HCT116 (cell line): ENCODE measurements at regions not wholly inside any gene's neighbourhood (a gene's known extent, or its start where the extent isn't known, plus 50 kb on each side); places are given as distances from the start of the nearest gene placed in this dataset.

ENCODE experiments used
- ATAC-seq: fragments of 200-7000 bp; cut with Tn5 transposase; 2 replicates; pipeline ENCODE4 v1.9.1; 2020; ENCODE audit warnings: mild to moderate bottlenecking, moderate library complexity
- BruUV-seq: library from RNA; stranded (reverse); fragments of 400-500 nt; replicated peaks from 2 replicates; lab custom pipeline; 2021; lab: Mats Ljungman, UMichigan
- CTCF ChIA-PET: fragments of 300-600 bp; sonication (Branson Sonifier 250); formaldehyde crosslinking; loops from one replicate; lab custom pipeline; 2021; ENCODE audit warnings: antibody characterized with exemption; lab: Charles Lee
- POLR2A ChIA-PET: fragments of 300-600, 350-600 bp; sonication (Branson Sonifier 250); formaldehyde crosslinking; loops from one replicate; lab custom pipeline; 2021; ENCODE audit warnings: antibody characterized with exemption; lab: Charles Lee
- RAD21 ChIA-PET, 2 experiments: fragments of 300-600 bp; sonication (Branson Sonifier 250); formaldehyde crosslinking; loops; one replicate each; lab custom pipeline; 2023; ENCODE audit warnings: low total read pairs in 2 of 2; ENCODE audit not compliant: uncharacterized antibody in 2 of 2, unreplicated experiment in 2 of 2, low non-redundant PET in 1 of 2; lab: Charles Lee
- DNase-seq: peaks from one replicate; pipeline ENCODE4 v3.0.0-alpha.2; 2010; ENCODE audit warnings: low read depth, low spot score
- H2AFZ ChIP-seq: fragments of 200-600 bp; shearing (Covaris generic), sonication (generic); 2 replicates; pipeline ENCODE4 v1.6.1; 2017; ENCODE audit warnings: low read depth, mixed run types, mixed read lengths, antibody characterized with exemption, low read length; ENCODE audit not compliant: poor library complexity, severe bottlenecking
- H3K27ac ChIP-seq: 2 replicates; pipeline ENCODE4 v1.5.1; 2012; ENCODE audit warnings: low read depth, low read length
- H3K27me3 ChIP-seq: fragments of 200-600 bp; sonication (generic); 2 replicates; pipeline ENCODE4 v1.6.1; 2016; ENCODE audit warnings: mixed run types, low read length, mixed read lengths; ENCODE audit not compliant: insufficient read depth
- H3K36me3 ChIP-seq, 2 experiments: fragments of 200-500 bp in 1 of 2; fragments of 200-600 bp in 1 of 2; sonication (Bioruptor generic) in 1 of 2; sonication (generic) in 1 of 2; 2 replicates each; pipeline versions ENCODE4 v1.5.1 to v1.6.1; 2014 to 2016; ENCODE audit warnings: low read length in 2 of 2, inconsistent platforms in 1 of 2, mixed read lengths in 1 of 2, mixed run types in 1 of 2; ENCODE audit not compliant: insufficient read depth in 2 of 2, control insufficient read depth in 1 of 2
- H3K4me1 ChIP-seq, 2 experiments: fragments of 200-600 bp in 1 of 2; sonication (generic) in 1 of 2; 2 replicates each; pipeline versions ENCODE4 v1.5.1 to v1.6.1; 2012 to 2017; ENCODE audit warnings: low read length in 2 of 2, inconsistent platforms in 1 of 2, mild to moderate bottlenecking in 1 of 2, mixed read lengths in 1 of 2, mixed run types in 1 of 2, moderate library complexity in 1 of 2; ENCODE audit not compliant: insufficient read depth in 2 of 2, control insufficient read depth in 1 of 2
- H3K4me2 ChIP-seq: fragments of 200-600 bp; sonication (generic); 2 replicates; pipeline ENCODE4 v1.6.1; 2017; ENCODE audit warnings: mixed run types, low read length, mixed read lengths
- H3K4me3 ChIP-seq, 2 experiments: fragments of 200-600 bp in 1 of 2; sonication (generic) in 1 of 2; replicated peaks in 1 of 2; 2 replicates each; pipeline ENCODE4 v1.5.1; 2011 to 2016; ENCODE audit warnings: low read length in 2 of 2, control low read depth in 1 of 2, low read depth in 1 of 2, mild to moderate bottlenecking in 1 of 2, mixed read lengths in 1 of 2, mixed run types in 1 of 2
- H3K79me2 ChIP-seq: fragments of 200-600 bp; sonication (generic); 2 replicates; pipeline ENCODE4 v1.6.1; 2017; ENCODE audit warnings: mild to moderate bottlenecking, mixed run types, low read length, moderate library complexity, mixed read lengths; ENCODE audit not compliant: insufficient read depth
- H3K9ac ChIP-seq: fragments of 200-600 bp; sonication (generic); 2 replicates; pipeline ENCODE4 v1.6.1; 2016; ENCODE audit warnings: low read length, mixed read lengths
- H3K9me2 ChIP-seq: fragments of 200-600 bp; sonication (generic), shearing (Covaris generic); 2 replicates; pipeline ENCODE4 v1.6.1; 2017; ENCODE audit warnings: mixed run types, mild to moderate bottlenecking, moderate library complexity; ENCODE audit not compliant: insufficient read depth
- H3K9me3 ChIP-seq, 2 experiments: fragments of 200-500 bp in 1 of 2; fragments of 200-600 bp in 1 of 2; sonication (Bioruptor generic) in 1 of 2; sonication (generic) in 1 of 2; 2 replicates each; pipeline ENCODE4 v1.6.1; 2014 to 2017; ENCODE audit warnings: low read length in 2 of 2, mixed read lengths in 2 of 2, inconsistent platforms in 1 of 2, low read depth in 1 of 2, mild to moderate bottlenecking in 1 of 2, mixed run types in 1 of 2, moderate library complexity in 1 of 2; ENCODE audit not compliant: control insufficient read depth in 1 of 2, insufficient read depth in 1 of 2
- H4K20me1 ChIP-seq: fragments of 200-600 bp; sonication (generic), shearing (Covaris generic); 2 replicates; pipeline ENCODE4 v1.6.1; 2017; ENCODE audit warnings: mixed run types, mild to moderate bottlenecking, moderate library complexity; ENCODE audit not compliant: insufficient read depth
- ATF3 ChIP-seq: IDR thresholded peaks from 2 replicates; pipeline ENCODE4 v1.6.1; 2012
- CBX3 ChIP-seq: IDR thresholded peaks from 2 replicates; pipeline ENCODE4 v1.6.1; 2012; ENCODE audit warnings: low read depth
- CEBPB ChIP-seq: IDR thresholded peaks from 2 replicates; pipeline ENCODE4 v1.6.1; 2012; ENCODE audit warnings: low read depth
- CTCF ChIP-seq, 3 experiments: fragments of 200-600 bp in 1 of 3; sonication (generic) in 1 of 3; IDR thresholded peaks in 2 of 3; conservative IDR thresholded peaks in 1 of 3; 2 replicates each; pipeline ENCODE4 v1.5.1; 2012 to 2017; ENCODE audit warnings: low read depth in 2 of 3, low read length in 2 of 3, antibody characterized with exemption in 1 of 3, borderline replicate concordance in 1 of 3, control low read depth in 1 of 3, mild to moderate bottlenecking in 1 of 3, mixed read lengths in 1 of 3, mixed run types in 1 of 3, moderate library complexity in 1 of 3; ENCODE audit not compliant: insufficient read depth in 1 of 3
- EGR1 ChIP-seq: IDR thresholded peaks from 2 replicates; pipeline ENCODE4 v1.6.1; 2012; ENCODE audit warnings: low read depth
- ELF1 ChIP-seq: IDR thresholded peaks from 2 replicates; pipeline ENCODE4 v1.6.1; 2012; ENCODE audit warnings: low read depth, borderline replicate concordance
- EZH2 ChIP-seq: fragments of 200-600 bp; sonication (generic); IDR thresholded peaks from 2 replicates; pipeline ENCODE4 v1.6.1; 2017; ENCODE audit warnings: antibody characterized with exemption, mixed run types
- EZH2phosphoT487 ChIP-seq: fragments of 200-600 bp; IDR thresholded peaks from 2 replicates; pipeline ENCODE4 v1.6.1; 2018; ENCODE audit warnings: antibody characterized with exemption, borderline replicate concordance
- FOSL1 ChIP-seq: IDR thresholded peaks from 2 replicates; pipeline ENCODE4 v1.6.1; 2012; ENCODE audit warnings: low read depth
- MAX ChIP-seq: IDR thresholded peaks from 2 replicates; pipeline ENCODE4 v1.6.1; 2012
- POLR2A ChIP-seq: IDR thresholded peaks from 2 replicates; pipeline ENCODE4 v1.7.0; 2011; ENCODE audit warnings: borderline replicate concordance; ENCODE audit not compliant: insufficient read depth, insufficient read length; ENCODE audit errors: extremely low read depth
- RAD21 ChIP-seq: IDR thresholded peaks from 2 replicates; pipeline ENCODE4 v1.6.1; 2012; ENCODE audit warnings: low read depth, mild to moderate bottlenecking
- REST ChIP-seq: IDR thresholded peaks from 2 replicates; pipeline ENCODE4 v1.6.1; 2012; ENCODE audit warnings: low read depth
- SIN3A ChIP-seq: IDR thresholded peaks from 2 replicates; pipeline ENCODE4 v1.6.1; 2012; ENCODE audit warnings: low read depth
- SP1 ChIP-seq: IDR thresholded peaks from 2 replicates; pipeline ENCODE4 v1.6.1; 2012; ENCODE audit warnings: low read depth
- SRF ChIP-seq: IDR thresholded peaks from 2 replicates; pipeline ENCODE4 v1.6.1; 2012; ENCODE audit warnings: low read depth
- TCF7L2 ChIP-seq: IDR thresholded peaks from 2 replicates; pipeline ENCODE4 v1.7.0; 2011; ENCODE audit warnings: borderline replicate concordance, inconsistent platforms; ENCODE audit not compliant: insufficient read depth, insufficient read length; ENCODE audit errors: extremely low read depth
- YY1 ChIP-seq: IDR thresholded peaks from 2 replicates; pipeline ENCODE4 v1.6.1; 2011; ENCODE audit warnings: low read length, low read depth, moderate library complexity, mild to moderate bottlenecking; ENCODE audit not compliant: insufficient replicate concordance; ENCODE audit errors: extremely low read depth
- ZNF274 ChIP-seq: fragments of 200-500 bp; sonication (Bioruptor generic); IDR thresholded peaks from 2 replicates; pipeline ENCODE4 v1.6.1; 2014; ENCODE audit warnings: mild to moderate bottlenecking, low read depth, low read length, inconsistent platforms
- intact Hi-C: fragments of 100-400 bp; cut with micrococcal nuclease; formaldehyde crosslinking; loops from 2 replicates; pipeline ENCODE4 v1.10.0; 2022

- no peak for TF ChIP-seq MAX
- TF ChIP-seq CBX3: no peak
- TF ChIP-seq TCF7L2: no peak
- no peak for TF ChIP-seq CEBPB
Observed at GRCh38 chr6:20006037-20006436, 168.9 kb downstream of the ID4 start (continued).

GRCh38 chr6:20008131-20008530 lies 171.0 kb downstream of the ID4 start:
- no peak overlapping the region for H3K4me2 ChIP-seq
- POLR2A ChIA-PET: no interaction called here
- RAD21 ChIA-PET: no interaction called here
- H3K36me3 ChIP-seq: no peaks in the 10 kb centered on the region
- no peak for DNase-seq
- no peaks in the 10 kb centered on the region for H4K20me1 ChIP-seq
- BruUV-seq: no TSS peak
- H3K27ac ChIP-seq: no peak overlapping the region
- no peak overlapping the region for H3K9ac ChIP-seq
- H2AFZ ChIP-seq: no peak overlapping the region
- no peak for ATAC-seq
- CTCF ChIA-PET: no interaction called here
- no peak overlapping the region for H3K4me3 ChIP-seq
- no peaks in the 10 kb centered on the region for H3K9me3 ChIP-seq
- intact Hi-C loops: no loop called here
- peaks cover 19% of the 10 kb centered on the region; the same call in 1 of the 2 replicates for H3K27me3 ChIP-seq
- H3K4me1 ChIP-seq: no peaks in the 10 kb centered on the region
- H3K79me2 ChIP-seq: no peaks in the 10 kb centered on the region
- no peaks in the 10 kb centered on the region for H3K9me2 ChIP-seq
- TF ChIP-seq ATF3 (no peak), CTCF (IDR thresholded peaks at IDR 0.05 in 2 of 3, conservative IDR thresholded peaks at IDR 0.05 in 1 of 3; ENCODE audit: borderline replicate concordance in 1 of 3, insufficient read depth in 1 of 3, low read depth in 2 of 3, low read length in 2 of 3) (no peak), EZH2phosphoT487 (no peak), YY1 (no peak), ELF1 (no peak), POLR2A (no peak), CBX3 (no peak), ZNF274 (no peak), RAD21 (no peak), SIN3A (no peak), EZH2 (no peak), TCF7L2 (no peak), REST (no peak), EGR1 (no peak), FOSL1 (no peak), MAX (no peak), SP1 (no peak), SRF (no peak)
